OCI-LY1 (cell line): ENCODE measurements at regions not wholly inside any gene's neighbourhood (a gene's known extent, or its start where the extent isn't known, plus 50 kb on each side); places are given as distances from the start of the nearest gene placed in this dataset.

ENCODE experiments used
- H2AFZ ChIP-seq: fragments of 200-600 bp; sonication (generic), shearing (Covaris generic); 2 replicates; pipeline ENCODE4 v1.6.0; 2014; ENCODE audit warnings: antibody characterized with exemption, mild to moderate bottlenecking, low read length
- H3F3A ChIP-seq: fragments of 200-600 bp; sonication (generic), shearing (Covaris generic); 2 replicates; pipeline ENCODE4 v1.6.0; 2014; ENCODE audit warnings: mild to moderate bottlenecking, antibody characterized with exemption, low read length, moderate library complexity; ENCODE audit not compliant: insufficient read depth
- H3K27ac ChIP-seq: fragments of 200-600 bp; sonication (generic); 2 replicates; pipeline ENCODE4 v1.5.1; 2014; ENCODE audit warnings: low read length, mixed run types, mild to moderate bottlenecking, low read depth; ENCODE audit not compliant: poor library complexity, severe bottlenecking
- H3K27me3 ChIP-seq: fragments of 200-600 bp; sonication (generic); 2 replicates; pipeline ENCODE4 v1.6.0; 2014; ENCODE audit warnings: antibody characterized with exemption, mild to moderate bottlenecking, low read length, moderate library complexity; ENCODE audit not compliant: insufficient read depth
- H3K36me3 ChIP-seq: fragments of 200-600 bp; sonication (generic); 2 replicates; pipeline ENCODE4 v1.6.1; 2014; ENCODE audit warnings: mild to moderate bottlenecking, antibody characterized with exemption, low read length, moderate library complexity, mixed read lengths; ENCODE audit not compliant: insufficient read depth
- H3K4me1 ChIP-seq: fragments of 200-600 bp; sonication (generic); 2 replicates; pipeline ENCODE4 v1.5.1; 2014; ENCODE audit warnings: mild to moderate bottlenecking, low read length, moderate library complexity; ENCODE audit not compliant: insufficient read depth, severe bottlenecking
- H3K4me2 ChIP-seq: fragments of 200-600 bp; sonication (generic), shearing (Covaris generic); 2 replicates; pipeline ENCODE4 v1.6.1; 2014; ENCODE audit warnings: low read length
- H3K4me3 ChIP-seq: fragments of 200-600 bp; sonication (generic); 2 replicates; pipeline ENCODE4 v1.5.1; 2014; ENCODE audit warnings: low read length, low read depth, mild to moderate bottlenecking, mixed read lengths; ENCODE audit not compliant: poor library complexity, severe bottlenecking
- H3K79me2 ChIP-seq: fragments of 200-600 bp; shearing (Covaris generic); 2 replicates; pipeline ENCODE4 v1.6.1; 2016; ENCODE audit warnings: mixed run types, low read length, mixed read lengths; ENCODE audit not compliant: insufficient read depth
- H3K9ac ChIP-seq: fragments of 200-600 bp; sonication (generic), shearing (Covaris generic); 2 replicates; pipeline ENCODE4 v1.6.1; 2014; ENCODE audit warnings: mild to moderate bottlenecking, low read length, mixed read lengths
- H3K9me2 ChIP-seq: fragments of 200-600 bp; sonication (generic), shearing (Covaris generic); 2 replicates; pipeline ENCODE4 v1.6.1; 2014; ENCODE audit warnings: low read depth, mild to moderate bottlenecking, low read length, mixed read lengths
- H3K9me3 ChIP-seq: fragments of 200-600 bp; shearing (Covaris generic); 2 replicates; pipeline ENCODE4 v1.6.1; 2014; ENCODE audit warnings: low read length, mixed read lengths
- H4K20me1 ChIP-seq: fragments of 200-600 bp; sonication (generic), shearing (Covaris generic); 2 replicates; pipeline ENCODE4 v1.6.0; 2016; ENCODE audit warnings: mild to moderate bottlenecking, low read length; ENCODE audit not compliant: insufficient read depth
- CTCF ChIP-seq: fragments of 200-600 bp; sonication (generic), shearing (Covaris generic); IDR thresholded peaks from 2 replicates; pipeline ENCODE4 v1.5.1; 2017; ENCODE audit warnings: mild to moderate bottlenecking, antibody characterized with exemption, low read length, moderate library complexity, mixed read lengths
- EZH2 ChIP-seq: fragments of 200-600 bp; sonication (generic), shearing (Covaris generic); IDR thresholded peaks from 2 replicates; pipeline ENCODE4 v1.8.0; 2017; ENCODE audit warnings: borderline replicate concordance, mixed run types, mild to moderate bottlenecking, antibody characterized with exemption, low read length, moderate library complexity, mixed read lengths

- H3K27ac ChIP-seq: no peak overlapping the region
- no peaks in the 10 kb centered on the region for H3K36me3 ChIP-seq
- H3K9me3 ChIP-seq: no peaks in the 10 kb centered on the region
- no peaks in the 10 kb centered on the region for H3K9me2 ChIP-seq
- H3K27me3 ChIP-seq: no peaks in the 10 kb centered on the region
- H3F3A ChIP-seq: no peaks in the 10 kb centered on the region
- H3K79me2 ChIP-seq: no peaks in the 10 kb centered on the region
- no peak overlapping the region for H3K9ac ChIP-seq
- H4K20me1 ChIP-seq: no peaks in the 10 kb centered on the region
- no peak overlapping the region for H3K4me2 ChIP-seq
- no peaks in the 10 kb centered on the region for H3K4me1 ChIP-seq
- no peak for TF ChIP-seq EZH2
- TF ChIP-seq CTCF: no peak
- H3K4me3 ChIP-seq: no peak overlapping the region
- no peak overlapping the region for H2AFZ ChIP-seq
Observed at GRCh38 chr3:6771171-6771570, 89.7 kb upstream of the GRM7 start.

- TF ChIP-seq EZH2 (no peak), CTCF (peak; percentile 18; the same call in 1 of the 2 replicates)
- no peaks in the 10 kb centered on the region for H3K27me3 ChIP-seq
- no peak overlapping the region for H3K9ac ChIP-seq
- no peaks in the 10 kb centered on the region for H3K4me1 ChIP-seq
- no peak overlapping the region for H2AFZ ChIP-seq
- no peak overlapping the region for H3K4me3 ChIP-seq
- H3K27ac ChIP-seq: no peak overlapping the region
- H3K36me3 ChIP-seq: no peaks in the 10 kb centered on the region
- H3K9me2 ChIP-seq: no peaks in the 10 kb centered on the region
- no peaks in the 10 kb centered on the region for H3K79me2 ChIP-seq
- H3F3A ChIP-seq: no peaks in the 10 kb centered on the region
- H3K4me2 ChIP-seq: no peak overlapping the region
- H4K20me1 ChIP-seq: no peaks in the 10 kb centered on the region
- H3K9me3 ChIP-seq: no peaks in the 10 kb centered on the region
Observed at GRCh38 chr3:6779140-6779539, 81.8 kb upstream of the GRM7 start.

GRCh38 chr3:6781092-6781491, 79.8 kb upstream of the GRM7 start:
- no peaks in the 10 kb centered on the region for H3K79me2 ChIP-seq
- H3K27ac ChIP-seq: no peak overlapping the region
- no peak for TF ChIP-seq EZH2
- no peak for TF ChIP-seq CTCF
- no peaks in the 10 kb centered on the region for H4K20me1 ChIP-seq
- H3K9ac ChIP-seq: no peak overlapping the region
- no peaks in the 10 kb centered on the region for H3K27me3 ChIP-seq
- no peaks in the 10 kb centered on the region for H3K9me3 ChIP-seq
- no peak overlapping the region for H3K4me3 ChIP-seq
- H3K36me3 ChIP-seq: no peaks in the 10 kb centered on the region
- no peak overlapping the region for H2AFZ ChIP-seq
- no peak overlapping the region for H3K4me2 ChIP-seq
- no peaks in the 10 kb centered on the region for H3K4me1 ChIP-seq
- H3F3A ChIP-seq: no peaks in the 10 kb centered on the region
- no peaks in the 10 kb centered on the region for H3K9me2 ChIP-seq
